MM.1S (cell line): ENCODE measurements at regions not wholly inside any gene's neighbourhood (a gene's known extent, or its start where the extent isn't known, plus 50 kb on each side); places are given as distances from the start of the nearest gene placed in this dataset.
"Not testable (repeated sequence)": the region's sequence is repeated elsewhere in the genome, so short reads cannot be mapped to it uniquely, and the experiment has no call there.

Experiments used
- EZH2 ChIP-seq: fragments of 300-600 bp; sonication (generic); optimal IDR thresholded peaks from 2 replicates; pipeline ENCODE3; 2017; ENCODE audit warnings: low read depth, mild to moderate bottlenecking, antibody characterized with exemption, low read length, mixed read lengths
- EZH2phosphoT487 ChIP-seq: fragments of 300-600 bp; sonication (generic); IDR thresholded peaks from 2 replicates; pipeline ENCODE4 v1.6.1; 2018; ENCODE audit warnings: antibody characterized with exemption, low read length
- TF ChIP-seq, protein P1 (sequence below): fragments of 300-600 bp; sonication (generic); IDR thresholded peaks from 2 replicates; pipeline ENCODE4 v1.5.1; 2016; ENCODE audit warnings: antibody characterized with exemption, low read length, mixed read lengths

DNA sequence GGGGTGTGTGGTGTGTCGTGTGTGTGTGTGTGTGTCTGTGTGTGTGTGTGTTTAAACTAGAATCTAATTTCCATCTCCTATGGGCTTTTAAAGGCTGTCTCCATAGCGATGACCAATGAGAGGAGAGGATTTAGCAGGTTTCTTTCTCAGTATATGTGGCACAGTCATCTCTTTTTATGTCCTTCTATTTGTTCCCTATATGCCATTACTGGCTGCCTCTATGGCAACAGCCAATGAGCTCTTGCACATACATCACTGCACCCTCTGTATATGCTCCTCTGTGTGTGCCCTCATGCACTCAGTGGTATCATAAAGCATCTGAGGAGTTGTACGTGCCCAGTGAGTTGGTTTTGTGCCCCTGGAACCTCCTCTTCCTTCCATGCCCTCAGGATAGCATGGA is 107.6 kb downstream of the GPR85 start:
- TF ChIP-seq, protein P1, sequence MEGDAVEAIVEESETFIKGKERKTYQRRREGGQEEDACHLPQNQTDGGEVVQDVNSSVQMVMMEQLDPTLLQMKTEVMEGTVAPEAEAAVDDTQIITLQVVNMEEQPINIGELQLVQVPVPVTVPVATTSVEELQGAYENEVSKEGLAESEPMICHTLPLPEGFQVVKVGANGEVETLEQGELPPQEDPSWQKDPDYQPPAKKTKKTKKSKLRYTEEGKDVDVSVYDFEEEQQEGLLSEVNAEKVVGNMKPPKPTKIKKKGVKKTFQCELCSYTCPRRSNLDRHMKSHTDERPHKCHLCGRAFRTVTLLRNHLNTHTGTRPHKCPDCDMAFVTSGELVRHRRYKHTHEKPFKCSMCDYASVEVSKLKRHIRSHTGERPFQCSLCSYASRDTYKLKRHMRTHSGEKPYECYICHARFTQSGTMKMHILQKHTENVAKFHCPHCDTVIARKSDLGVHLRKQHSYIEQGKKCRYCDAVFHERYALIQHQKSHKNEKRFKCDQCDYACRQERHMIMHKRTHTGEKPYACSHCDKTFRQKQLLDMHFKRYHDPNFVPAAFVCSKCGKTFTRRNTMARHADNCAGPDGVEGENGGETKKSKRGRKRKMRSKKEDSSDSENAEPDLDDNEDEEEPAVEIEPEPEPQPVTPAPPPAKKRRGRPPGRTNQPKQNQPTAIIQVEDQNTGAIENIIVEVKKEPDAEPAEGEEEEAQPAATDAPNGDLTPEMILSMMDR: not testable (repeated sequence)
- TF ChIP-seq EZH2phosphoT487, EZH2: not testable (repeated sequence)
